ENCODE measurements at regions not wholly inside any gene's neighbourhood (a gene's known extent, or its start where the extent isn't known, plus 50 kb on each side); places are given as distances from the start of the nearest gene placed in this dataset.

- Histone ChIP-seq H3K9ac (ENCODE audit: low read length) (no peak overlapping the region), H3K4me3 (ENCODE audit: low read length) (no peak overlapping the region), H3K36me3 (replicated peaks; ENCODE audit: low read depth, low read length) (no peaks in the 10 kb centered on the region), H3K4me1 (ENCODE audit: low read length) (no peaks in the 10 kb centered on the region), H3K9me3 (ENCODE audit: insufficient read depth, low read length) (no peaks in the 10 kb centered on the region), H2AFZ (ENCODE audit: low read depth, low read length) (no peak overlapping the region), H4K20me1 (ENCODE audit: insufficient read depth, low read length) (no peaks in the 10 kb centered on the region), H3K27me3 (ENCODE audit: low read depth, low read length) (no peaks in the 10 kb centered on the region), H3K79me2 (ENCODE audit: low read length) (no peaks in the 10 kb centered on the region), H3K4me2 (ENCODE audit: low read length) (no peak overlapping the region), H3K27ac (ENCODE audit: low read length) (no peak overlapping the region)
- TF ChIP-seq CTCF (IDR thresholded peaks at IDR 0.05; ENCODE audit: low read depth, low read length) (no peak), EZH2phosphoT487 (IDR thresholded peaks at IDR 0.05; ENCODE audit: low read depth) (no peak)
Observed at GRCh38 chr14:30132196-30132595, 204.5 kb upstream of the PRKD1 start.

GRCh38 chr14:30134936-30135335 is 207.3 kb upstream of the PRKD1 start:
- Histone ChIP-seq H3K27ac (ENCODE audit: low read length) (no peak overlapping the region), H3K79me2 (ENCODE audit: low read length) (no peaks in the 10 kb centered on the region), H3K9me3 (ENCODE audit: insufficient read depth, low read length) (no peaks in the 10 kb centered on the region), H3K9ac (ENCODE audit: low read length) (no peak overlapping the region), H4K20me1 (ENCODE audit: insufficient read depth, low read length) (no peaks in the 10 kb centered on the region), H3K4me3 (ENCODE audit: low read length) (no peak overlapping the region), H2AFZ (ENCODE audit: low read depth, low read length) (no peak overlapping the region), H3K4me2 (ENCODE audit: low read length) (no peak overlapping the region), H3K4me1 (ENCODE audit: low read length) (no peaks in the 10 kb centered on the region), H3K36me3 (replicated peaks; ENCODE audit: low read depth, low read length) (no peaks in the 10 kb centered on the region), H3K27me3 (ENCODE audit: low read depth, low read length) (no peaks in the 10 kb centered on the region)
- no peak for TF ChIP-seq CTCF (IDR thresholded peaks at IDR 0.05; ENCODE audit: low read depth, low read length)

- Histone ChIP-seq H3K27me3 (ENCODE audit: low read depth, low read length) (no peaks in the 10 kb centered on the region), H3K9ac (ENCODE audit: low read length) (no peak overlapping the region), H3K79me2 (ENCODE audit: low read length) (no peaks in the 10 kb centered on the region), H3K4me2 (ENCODE audit: low read length) (no peak overlapping the region), H2AFZ (ENCODE audit: low read depth, low read length) (no peak overlapping the region), H3K4me3 (ENCODE audit: low read length) (no peak overlapping the region), H3K9me3 (ENCODE audit: insufficient read depth, low read length) (no peaks in the 10 kb centered on the region), H3K27ac (ENCODE audit: low read length) (no peak overlapping the region), H3K4me1 (ENCODE audit: low read length) (no peaks in the 10 kb centered on the region), H3K36me3 (replicated peaks; ENCODE audit: low read depth, low read length) (no peaks in the 10 kb centered on the region), H4K20me1 (ENCODE audit: insufficient read depth, low read length) (no peaks in the 10 kb centered on the region)
- TF ChIP-seq EZH2phosphoT487 (IDR thresholded peaks at IDR 0.05; ENCODE audit: low read depth) (no peak), CTCF (IDR thresholded peaks at IDR 0.05; ENCODE audit: low read depth, low read length) (no peak)
Observed at GRCh38 chr14:30138567-30138966, 210.9 kb upstream of the PRKD1 start.

- H3K27ac ChIP-seq (ENCODE audit: low read length) = no peak overlapping the region
- H4K20me1 ChIP-seq (ENCODE audit: insufficient read depth, low read length) = no peaks in the 10 kb centered on the region
- H2AFZ ChIP-seq (ENCODE audit: low read depth, low read length) = no peak overlapping the region
- no peaks in the 10 kb centered on the region for H3K79me2 ChIP-seq (ENCODE audit: low read length)
- no peak for TF ChIP-seq EZH2phosphoT487 (IDR thresholded peaks at IDR 0.05; ENCODE audit: low read depth)
- no peak for TF ChIP-seq CTCF (IDR thresholded peaks at IDR 0.05; ENCODE audit: low read depth, low read length)
- peaks cover 6% of the 10 kb centered on the region; the same call in 1 of the 2 replicates for H3K9me3 ChIP-seq (ENCODE audit: insufficient read depth, low read length)
- no peak overlapping the region for H3K9ac ChIP-seq (ENCODE audit: low read length)
- no peak overlapping the region for H3K4me2 ChIP-seq (ENCODE audit: low read length)
- H3K4me3 ChIP-seq (ENCODE audit: low read length) = no peak overlapping the region
- H3K27me3 ChIP-seq (ENCODE audit: low read depth, low read length) = no peaks in the 10 kb centered on the region
- no peaks in the 10 kb centered on the region for H3K36me3 ChIP-seq (replicated peaks; ENCODE audit: low read depth, low read length)
- no peaks in the 10 kb centered on the region for H3K4me1 ChIP-seq (ENCODE audit: low read length)
Observed at GRCh38 chr14:30142216-30142615, 214.6 kb upstream of the PRKD1 start.

Data from OCI-LY3 (cell line).